GM12878 (cell line): ENCODE measurements at regions not wholly inside any gene's neighbourhood (a gene's known extent, or its start where the extent isn't known, plus 50 kb on each side); places are given as distances from the start of the nearest gene placed in this dataset.

Experiments used
- ATAC-seq: fragments of 200-7000 bp; cut with Tn5 transposase; 3 replicates; pipeline ENCODE4 v1.9.1; 2020; ENCODE audit warnings: mild to moderate bottlenecking, moderate library complexity
- BruUV-seq: library from RNA; stranded (reverse); fragments of 400-500 nt; replicated peaks from 2 replicates; lab custom pipeline; 2021; lab: Mats Ljungman, UMichigan
- CTCF ChIA-PET: fragments of 300-600 bp; sonication (Branson Sonifier 250); formaldehyde crosslinking; extraction: SDS; loops from one replicate; lab custom pipeline; 2021; ENCODE audit warnings: inconsistent platforms; lab: Yijun Ruan, JAX
- POLR2A ChIA-PET: fragments of 350-600 bp; formaldehyde crosslinking; extraction: SDS; loops from one replicate; lab custom pipeline; 2021; ENCODE audit warnings: inconsistent platforms; lab: Charles Lee
- RAD21 ChIA-PET: fragments of 300-600 bp; sonication (Branson Sonifier 250); formaldehyde crosslinking; loops from one replicate; lab custom pipeline; 2023; ENCODE audit warnings: antibody characterized with exemption; ENCODE audit not compliant: unreplicated experiment; lab: Charles Lee
- SMC1A ChIA-PET: fragments of 300-600 bp; sonication (Branson Sonifier 250); formaldehyde crosslinking; loops from one replicate; lab custom pipeline; 2023; ENCODE audit not compliant: unreplicated experiment, uncharacterized antibody; lab: Charles Lee
- DNase-seq: peaks from one replicate; pipeline ENCODE4 v3.0.0-alpha.2; 2011; ENCODE audit warnings: low read depth, low spot score
- FAIRE-seq: peaks from 3 replicates; lab custom pipeline; 2011; peaks lifted over from hg19 to GRCh38; lab: Jason Lieb, UNC
- H2AFZ ChIP-seq: 2 replicates; pipeline ENCODE4 v1.6.0; 2011; ENCODE audit warnings: low read depth, low read length, control low read depth; ENCODE audit not compliant: control insufficient read depth
- H3K27ac ChIP-seq: 2 replicates; pipeline ENCODE4 v1.5.1; 2011; ENCODE audit warnings: control low read depth; ENCODE audit not compliant: control insufficient read depth, insufficient read depth
- H3K27me3 ChIP-seq, 2 experiments: replicated peaks in 1 of 2; 2 replicates each; pipeline versions ENCODE4 v1.6.0 to v1.6.1; 2011; ENCODE audit warnings: low read length in 1 of 2; ENCODE audit not compliant: control insufficient read depth in 2 of 2, insufficient read depth in 2 of 2
- H3K36me3 ChIP-seq, 2 experiments: 2 replicates each; pipeline ENCODE4 v1.5.1; 2011; ENCODE audit warnings: low read length in 1 of 2; ENCODE audit not compliant: control insufficient read depth in 2 of 2, insufficient read depth in 2 of 2
- H3K4me1 ChIP-seq: 2 replicates; pipeline ENCODE4 v1.6.1; 2011; ENCODE audit warnings: mild to moderate bottlenecking, low read length, moderate library complexity, mixed read lengths; ENCODE audit not compliant: control insufficient read depth, insufficient read depth
- H3K4me2 ChIP-seq: 2 replicates; pipeline ENCODE4 v1.6.0; 2011; ENCODE audit warnings: control low read depth; ENCODE audit not compliant: control insufficient read depth, insufficient read depth
- H3K4me3 ChIP-seq: fragments of 200-600 bp; sonication (generic); 2 replicates; pipeline ENCODE4 v1.5.1; 2016
- H3K79me2 ChIP-seq: 2 replicates; pipeline ENCODE4 v1.6.0; 2011; ENCODE audit warnings: low read length; ENCODE audit not compliant: control insufficient read depth, insufficient read depth
- H3K9ac ChIP-seq: 2 replicates; pipeline ENCODE4 v1.8.0; 2011; ENCODE audit warnings: low read length, control low read depth, mixed read lengths; ENCODE audit not compliant: control insufficient read depth, insufficient read depth
- H3K9me3 ChIP-seq: replicated peaks from 3 replicates; pipeline ENCODE4 v1.5.1; 2011; ENCODE audit warnings: mild to moderate bottlenecking, low read length; ENCODE audit not compliant: control insufficient read depth, insufficient read depth
- H4K20me1 ChIP-seq: 2 replicates; pipeline ENCODE4 v1.6.0; 2011; ENCODE audit not compliant: control insufficient read depth, insufficient read depth
- ETV6 ChIP-seq, 2 experiments: fragments of 450-650 bp in 1 of 2; IDR thresholded peaks in 1 of 2; conservative IDR thresholded peaks in 1 of 2; 2 replicates each; pipeline ENCODE4 v1.6.1; 2014; ENCODE audit warnings: antibody characterized with exemption in 1 of 2, borderline replicate concordance in 1 of 2, low read depth in 1 of 2, mild to moderate bottlenecking in 1 of 2, moderate library complexity in 1 of 2
- HCFC1 ChIP-seq: fragments of 150-350 bp; IDR thresholded peaks from 2 replicates; pipeline ENCODE4 v1.6.1; 2014; ENCODE audit warnings: low read length
- JUND ChIP-seq: IDR thresholded peaks from 2 replicates; pipeline ENCODE4 v1.6.1; 2012; ENCODE audit warnings: low read depth, mild to moderate bottlenecking, low read length, improper control_type of control experiment, moderate library complexity
- NFXL1 ChIP-seq: fragments of 450-650 bp; IDR thresholded peaks from 2 replicates; pipeline ENCODE4 v1.6.1; 2017; ENCODE audit warnings: antibody characterized with exemption, mild to moderate bottlenecking, borderline replicate concordance
- NFYA ChIP-seq: IDR thresholded peaks from 2 replicates; pipeline ENCODE4 v1.6.1; 2011; ENCODE audit warnings: low read depth, mild to moderate bottlenecking, low read length, improper control_type of control experiment, borderline replicate concordance
- PAX5 ChIP-seq: IDR thresholded peaks from 2 replicates; pipeline ENCODE4 v1.6.1; 2011; ENCODE audit warnings: low read depth, low read length, borderline replicate concordance
- SREBF2 ChIP-seq: IDR thresholded peaks from 2 replicates; pipeline ENCODE4 v1.6.1; 2012; ENCODE audit warnings: mild to moderate bottlenecking, low read length
- TCF3 ChIP-seq: IDR thresholded peaks from 2 replicates; pipeline ENCODE4 v1.6.1; 2012; ENCODE audit warnings: low read depth, mild to moderate bottlenecking, low read length, borderline replicate concordance; ENCODE audit not compliant: insufficient read depth
- in situ Hi-C: fragments of 300-500 bp; cut with MboI; formaldehyde crosslinking; loops from 9 replicates; pipeline ENCODE4 v1.14.3; 2018; ENCODE audit warnings: mixed read lengths
- intact Hi-C: fragments of 100-400 bp; cut with micrococcal nuclease; formaldehyde crosslinking; loops from one replicate; pipeline ENCODE4 v1.14.2; 2022; ENCODE audit not compliant: unreplicated experiment
- TF ChIP-seq, protein P1 (sequence below): fragments of 450-650 bp; IDR thresholded peaks from 2 replicates; pipeline ENCODE4 v1.6.1; 2016; ENCODE audit warnings: mild to moderate bottlenecking
- TF ChIP-seq, protein P2 (sequence below): IDR thresholded peaks from 2 replicates; pipeline ENCODE4 v1.6.1; 2012; ENCODE audit warnings: low read depth, low read length, improper control_type of control experiment

DNA sequence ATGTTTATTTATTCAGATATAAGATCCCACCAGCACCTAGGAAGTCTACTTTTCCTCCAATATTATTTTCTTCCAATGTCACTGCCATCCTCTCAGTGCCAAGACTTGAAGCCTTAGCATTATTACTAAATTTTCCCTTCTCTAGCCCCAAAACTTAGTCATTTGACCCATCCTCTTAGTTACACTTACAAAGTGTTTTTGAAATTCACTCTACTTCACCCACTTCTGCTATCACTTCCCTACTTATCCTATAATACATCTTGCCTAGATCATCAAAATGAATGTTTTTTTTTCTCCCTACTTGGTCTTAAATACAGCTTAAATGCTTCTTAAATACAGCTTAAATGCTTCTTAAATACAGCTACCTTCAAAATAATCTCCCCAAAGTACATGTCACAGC, 376.6 kb downstream of the RSL24D1 start:
- no peak overlapping the region for H2AFZ ChIP-seq
- no peak for FAIRE-seq
- POLR2A ChIA-PET, result no interaction called here
- H3K27ac ChIP-seq, result no peak overlapping the region
- CTCF ChIA-PET, result interaction anchor here (1.1 kb wide), 1 partner anchor 198 kb away, joined by 3 read pairs; no protein-coding TSS in a partner anchor
- H3K9me3 ChIP-seq, result no peaks in the 10 kb centered on the region
- H4K20me1 ChIP-seq, result no peaks in the 10 kb centered on the region
- in situ Hi-C loops (no loop called here), intact Hi-C loops (no loop called here)
- SMC1A ChIA-PET, result interaction anchor here (0.8 to 1.3 kb wide), 2 partner anchors 11 to 552 kb away, joined by 3 to 7 read pairs; no protein-coding TSS in a partner anchor
- RAD21 ChIA-PET, result interaction anchor here (0.6 kb wide), 1 partner anchor 12 kb away, joined by 3 read pairs; no protein-coding TSS in a partner anchor
- no peak for DNase-seq
- H3K27me3 ChIP-seq, result no peaks in the 10 kb centered on the region
- H3K4me3 ChIP-seq, result no peak overlapping the region
- H3K36me3 ChIP-seq, result no peaks in the 10 kb centered on the region
- no peaks in the 10 kb centered on the region for H3K79me2 ChIP-seq
- no peaks in the 10 kb centered on the region for H3K4me1 ChIP-seq
- ATAC-seq, result no peak
- H3K9ac ChIP-seq, result no peak overlapping the region
- TF ChIP-seq SREBF2, result no peak
- TF ChIP-seq TCF3, result no peak
- TF ChIP-seq JUND, result no peak
- TF ChIP-seq NFYA, result no peak
- TF ChIP-seq ETV6 (conservative IDR thresholded peaks at IDR 0.05 in 1 of 2, IDR thresholded peaks at IDR 0.05 in 1 of 2; ENCODE audit: borderline replicate concordance in 1 of 2, low read depth in 1 of 2), result no peak
- TF ChIP-seq PAX5, result no peak
- TF ChIP-seq HCFC1, result no peak
- TF ChIP-seq, protein P1, sequence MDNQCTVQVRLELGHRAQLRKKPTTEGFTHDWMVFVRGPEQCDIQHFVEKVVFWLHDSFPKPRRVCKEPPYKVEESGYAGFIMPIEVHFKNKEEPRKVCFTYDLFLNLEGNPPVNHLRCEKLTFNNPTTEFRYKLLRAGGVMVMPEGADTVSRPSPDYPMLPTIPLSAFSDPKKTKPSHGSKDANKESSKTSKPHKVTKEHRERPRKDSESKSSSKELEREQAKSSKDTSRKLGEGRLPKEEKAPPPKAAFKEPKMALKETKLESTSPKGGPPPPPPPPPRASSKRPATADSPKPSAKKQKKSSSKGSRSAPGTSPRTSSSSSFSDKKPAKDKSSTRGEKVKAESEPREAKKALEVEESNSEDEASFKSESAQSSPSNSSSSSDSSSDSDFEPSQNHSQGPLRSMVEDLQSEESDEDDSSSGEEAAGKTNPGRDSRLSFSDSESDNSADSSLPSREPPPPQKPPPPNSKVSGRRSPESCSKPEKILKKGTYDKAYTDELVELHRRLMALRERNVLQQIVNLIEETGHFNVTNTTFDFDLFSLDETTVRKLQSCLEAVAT, result no peak
- no peak for TF ChIP-seq NFXL1
- TF ChIP-seq, protein P2, sequence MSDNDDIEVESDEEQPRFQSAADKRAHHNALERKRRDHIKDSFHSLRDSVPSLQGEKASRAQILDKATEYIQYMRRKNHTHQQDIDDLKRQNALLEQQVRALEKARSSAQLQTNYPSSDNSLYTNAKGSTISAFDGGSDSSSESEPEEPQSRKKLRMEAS, result no peak
- H3K4me2 ChIP-seq, result no peak overlapping the region
- no TSS peak for BruUV-seq
